ENCODE measurements at regions not wholly inside any gene's neighbourhood (a gene's known extent, or its start where the extent isn't known, plus 50 kb on each side); places are given as distances from the start of the nearest gene placed in this dataset.

- DNase-seq (ENCODE audit: low read depth): no peak
- H3K4me3 ChIP-seq (ENCODE audit: control insufficient read depth, low read depth, low read length): no peak overlapping the region
- no peak for TF ChIP-seq CTCF (IDR thresholded peaks at IDR 0.05; ENCODE audit: control insufficient read depth, insufficient read depth, low read depth, low read length, missing control alignments)
These were observed 267.7 kb upstream of the FOXQ1 start for GRCh38 chr6:1044040-1044836.

- DNase-seq (ENCODE audit: low read depth): no peak
- TF ChIP-seq CTCF (IDR thresholded peaks at IDR 0.05; ENCODE audit: control insufficient read depth, insufficient read depth, low read depth, low read length, missing control alignments): no peak
- H3K4me3 ChIP-seq (ENCODE audit: control insufficient read depth, low read depth, low read length): no peak overlapping the region
These were observed 268.5 kb upstream of the FOXQ1 start for GRCh38 chr6:1043458-1043836.

- TF ChIP-seq CTCF (IDR thresholded peaks at IDR 0.05; ENCODE audit: control insufficient read depth, insufficient read depth, low read depth, low read length, missing control alignments): no peak
- no peak overlapping the region for H3K4me3 ChIP-seq (ENCODE audit: control insufficient read depth, low read depth, low read length)
- no peak for DNase-seq (ENCODE audit: low read depth)
These were observed 269.1 kb upstream of the FOXQ1 start for GRCh38 chr6:1042583-1043457.

- TF ChIP-seq CTCF (IDR thresholded peaks at IDR 0.05; ENCODE audit: control insufficient read depth, insufficient read depth, low read depth, low read length, missing control alignments): no peak
- H3K4me3 ChIP-seq (ENCODE audit: control insufficient read depth, low read depth, low read length): no peak overlapping the region
These were observed 271.5 kb upstream of the FOXQ1 start for GRCh38 chr6:1040393-1040792.

GRCh38 chr6:1039746-1040145, 272.2 kb upstream of the FOXQ1 start:
- no peak for DNase-seq (ENCODE audit: low read depth)
- H3K4me3 ChIP-seq (ENCODE audit: control insufficient read depth, low read depth, low read length): no peak overlapping the region
- no peak for TF ChIP-seq CTCF (IDR thresholded peaks at IDR 0.05; ENCODE audit: control insufficient read depth, insufficient read depth, low read depth, low read length, missing control alignments)

More at GRCh38 chr6:1040393-1040792, 271.5 kb upstream of the FOXQ1 start:
- DNase-seq (ENCODE audit: low read depth): no peak

GRCh38 chr6:1039191-1039590, 272.7 kb upstream of the FOXQ1 start:
- no peak for TF ChIP-seq CTCF (IDR thresholded peaks at IDR 0.05; ENCODE audit: control insufficient read depth, insufficient read depth, low read depth, low read length, missing control alignments)
- DNase-seq (ENCODE audit: low read depth): no peak
- H3K4me3 ChIP-seq (ENCODE audit: control insufficient read depth, low read depth, low read length): no peak overlapping the region
